ENCODE measurements at regions not wholly inside any gene's neighbourhood (a gene's known extent, or its start where the extent isn't known, plus 50 kb on each side); places are given as distances from the start of the nearest gene placed in this dataset.

GRCh38 chr14:79960288-79960687 is 251.0 kb downstream of the DIO2 start:
- DNase-seq, result no peak

GRCh38 chr14:79951572-79951971 is 259.7 kb downstream of the DIO2 start:
- no peak for DNase-seq

DNA sequence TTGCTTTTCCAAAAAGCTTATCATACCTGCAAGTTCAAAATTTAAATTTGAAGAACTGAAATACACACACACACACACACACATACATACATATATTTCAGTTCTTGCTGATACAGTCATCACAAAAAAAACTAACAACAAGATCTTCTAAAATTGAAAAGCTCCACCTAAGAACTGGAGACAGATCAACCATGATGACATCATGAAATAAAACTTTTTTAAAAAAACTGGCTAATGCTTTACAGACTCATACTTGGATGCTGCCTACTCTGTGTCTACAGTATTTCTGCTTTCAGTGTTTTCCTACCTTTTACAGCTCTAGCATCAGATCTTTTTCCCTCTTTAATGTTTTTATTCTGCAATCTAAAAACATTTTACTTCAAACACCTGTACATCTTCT is 261.4 kb downstream of the DIO2 start:
- DNase-seq, result no peak

DNA sequence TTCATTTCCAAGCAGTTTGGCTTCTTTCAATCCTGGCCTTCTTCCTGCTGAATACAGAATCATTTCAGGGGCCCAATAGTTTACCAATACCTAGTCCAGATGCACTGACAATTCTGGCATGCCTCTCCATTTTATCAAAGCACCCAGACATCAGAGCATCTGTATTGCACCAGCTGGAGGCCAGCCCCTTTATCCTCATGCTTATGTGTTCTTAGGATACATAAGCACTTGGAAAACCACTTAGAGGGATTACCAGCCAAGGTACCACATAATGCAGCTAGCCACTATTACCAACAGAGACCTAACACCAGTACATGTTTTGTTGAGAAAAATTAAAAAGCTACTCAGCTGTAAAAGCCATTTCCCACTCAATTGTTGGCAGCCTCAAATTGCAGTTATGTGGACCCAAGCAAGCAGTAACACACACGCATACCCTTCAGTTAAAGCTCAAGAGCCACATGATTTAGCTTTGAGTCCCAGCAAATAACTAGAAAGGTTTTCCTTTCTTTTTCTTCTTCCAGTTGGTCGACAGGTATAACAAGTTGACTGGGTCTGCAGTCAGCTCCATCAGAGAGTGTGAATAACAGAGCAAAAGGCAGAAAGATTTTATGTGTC is 263.8 kb downstream of the DIO2 start:
- peak; percentile 60 for DNase-seq

DNA sequence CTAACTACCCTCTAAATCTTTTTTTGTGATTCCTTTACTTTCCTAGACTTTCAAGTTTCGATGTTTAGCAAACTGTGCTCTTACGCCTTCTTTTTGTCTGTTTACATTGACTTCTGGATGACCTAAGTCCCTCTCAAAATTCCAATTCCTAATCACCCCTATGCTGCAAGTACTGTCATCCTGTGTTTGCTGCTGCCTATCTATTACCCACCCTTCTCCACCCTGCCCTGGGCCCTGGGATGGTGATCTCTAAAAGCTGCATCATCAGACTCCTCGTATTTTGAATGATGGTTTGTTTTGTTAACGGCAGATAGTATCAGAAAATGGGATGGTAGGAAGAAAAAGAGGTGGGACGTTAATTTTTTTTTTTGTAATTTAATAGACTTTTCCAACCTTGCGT is 272.1 kb downstream of the DIO2 start:
- DNase-seq, result no peak

- DNase-seq, result no peak
Observed at GRCh38 chr14:79938185-79938584, 273.1 kb downstream of the DIO2 start.

DNA sequence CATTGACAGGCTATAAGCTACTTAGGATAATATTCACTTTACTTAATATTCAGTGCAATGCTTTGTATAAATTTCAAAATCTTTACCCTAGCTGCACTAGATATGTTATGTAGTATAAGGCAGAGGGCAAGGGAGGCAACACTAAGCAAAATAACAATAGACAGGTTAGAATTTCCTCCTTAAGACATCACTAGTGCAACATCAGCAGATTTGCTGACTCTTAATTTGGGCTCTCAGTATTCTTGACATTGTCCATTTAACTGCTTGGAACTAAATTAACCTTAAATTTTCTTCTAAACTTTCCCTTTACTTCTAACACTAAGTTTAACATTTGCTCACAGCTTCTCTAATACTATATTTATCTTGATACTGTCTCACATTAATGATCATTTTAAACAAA is 273.9 kb downstream of the DIO2 start:
- no peak for DNase-seq

DNA sequence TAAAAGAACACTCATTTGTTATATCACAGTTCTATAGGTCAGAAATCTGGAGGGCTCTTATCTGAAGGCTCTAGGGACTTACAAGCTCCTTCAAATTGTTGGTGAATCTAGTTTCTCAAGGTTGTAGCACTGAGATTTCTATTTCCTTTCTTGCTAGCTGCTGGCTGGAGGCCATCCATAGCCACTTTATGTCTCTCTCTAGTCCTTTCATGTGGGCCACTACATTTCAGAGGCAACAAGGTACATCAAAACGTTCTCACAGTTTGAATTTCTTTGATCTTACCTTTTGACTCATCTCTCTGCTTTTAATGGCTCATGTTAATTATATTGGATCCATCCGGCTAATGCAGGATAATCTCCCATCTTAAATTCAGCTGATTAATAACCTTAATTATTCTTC is 286.8 kb downstream of the DIO2 start:
- no peak for DNase-seq

- no peak for DNase-seq
Observed at GRCh38 chr14:79920180-79920692, 291.1 kb downstream of the DIO2 start.

Measured in NCI-H345 (cell line).